K562 (cell line): ENCODE measurements at regions not wholly inside any gene's neighbourhood (a gene's known extent, or its start where the extent isn't known, plus 50 kb on each side); places are given as distances from the start of the nearest gene placed in this dataset.

Source experiments
- EHMT2 ChIP-seq: fragments of 450-650 bp; IDR thresholded peaks from 2 replicates; pipeline ENCODE4 v1.6.1; 2018; ENCODE audit warnings: antibody characterized with exemption
- ESRRB ChIP-seq: fragments of 250-450 bp; sonication (Bioruptor Pico); IDR thresholded peaks from 2 replicates; pipeline ENCODE4 v1.5.0; 2020; ENCODE audit warnings: mild to moderate bottlenecking, moderate library complexity, borderline replicate concordance
- FOXM1 ChIP-seq, 2 experiments: fragments of 450-650 bp in 1 of 2; sonication (generic) in 1 of 2; formaldehyde crosslinking in 1 of 2; IDR thresholded peaks; 2 replicates each; pipeline versions ENCODE4 v1.6.1 to v1.9.0; 2017 to 2022; ENCODE audit warnings: low read depth in 2 of 2, mild to moderate bottlenecking in 2 of 2, missing genetic modification reagents in 1 of 2, moderate library complexity in 1 of 2
- FOXP1 ChIP-seq: sonication (generic); formaldehyde crosslinking; IDR thresholded peaks from 2 replicates; pipeline ENCODE4 v1.8.0; 2022; ENCODE audit warnings: mild to moderate bottlenecking, missing genetic modification reagents
- HMGN3 ChIP-seq: IDR thresholded peaks from 2 replicates; pipeline ENCODE4 v1.6.1; 2011; ENCODE audit warnings: borderline replicate concordance, low read depth, mild to moderate bottlenecking, mixed read lengths, low read length; ENCODE audit not compliant: insufficient read length; ENCODE audit errors: extremely low read depth
- THAP7 ChIP-seq: fragments of 250-450 bp; sonication (Bioruptor Pico); IDR thresholded peaks from 2 replicates; pipeline ENCODE4 v1.5.0; 2021
- ZNF121 ChIP-seq: sonication (generic); formaldehyde crosslinking; conservative IDR thresholded peaks from 2 replicates; pipeline ENCODE4 v1.8.0; 2022; ENCODE audit warnings: missing genetic modification reagents
- ZNF124 ChIP-seq: sonication (generic); formaldehyde crosslinking; IDR thresholded peaks from 2 replicates; pipeline ENCODE4 v1.8.1; 2022; ENCODE audit warnings: missing genetic modification reagents
- ZNF134 ChIP-seq: fragments of 250-450 bp; sonication (Bioruptor Pico); conservative IDR thresholded peaks from 2 replicates; pipeline ENCODE4 v1.4.0; 2020
- ZNF165 ChIP-seq: fragments of 250-450 bp; sonication (Bioruptor Pico); IDR thresholded peaks from 2 replicates; pipeline ENCODE4 v1.4.0; 2020; ENCODE audit warnings: borderline replicate concordance
- ZNF740 ChIP-seq, 3 experiments: fragments of 200-800 bp in 1 of 3; sonication (Bioruptor generic) in 1 of 3; sonication (generic) in 1 of 3; formaldehyde crosslinking in 1 of 3; IDR thresholded peaks; 2 replicates each; pipeline versions ENCODE4 v1.6.1 to v1.8.0; 2016 to 2022; ENCODE audit warnings: mild to moderate bottlenecking in 2 of 3, missing compliant biosample characterization in 2 of 3, missing genetic modification characterization in 2 of 3, missing genetic modification reagents in 1 of 3
- ZNF79 ChIP-seq: fragments of 250-450 bp; sonication (Bioruptor Pico); IDR thresholded peaks from 2 replicates; pipeline ENCODE4 v1.4.0; 2020; ENCODE audit warnings: low read depth, mild to moderate bottlenecking, moderate library complexity
- TF ChIP-seq, protein P1 (sequence below): fragments of 450-650 bp; IDR thresholded peaks from one replicate; pipeline ENCODE4 v1.6.1; 2018; ENCODE audit warnings: mild to moderate bottlenecking, moderate library complexity; ENCODE audit not compliant: partially characterized antibody
- TF ChIP-seq, protein P2 (sequence below): fragments of 250-450 bp; sonication (Bioruptor Pico); IDR thresholded peaks from 2 replicates; pipeline ENCODE4 v1.4.0; 2020; ENCODE audit warnings: mild to moderate bottlenecking, moderate library complexity, borderline replicate concordance

- TF ChIP-seq ZNF740 (CRISPR knock-in tag; IDR thresholded peaks at IDR 0.05) (no peak), ZNF740 (tag; IDR thresholded peaks at IDR 0.05) (no peak), ZNF134 (CRISPR knock-in tag) (0 out of 2 replicates have a peak, but pooled peaks have one; percentile 15), FOXP1 (no peak), ESRRB (CRISPR knock-in tag) (no peak), FOXM1 (IDR thresholded peaks at IDR 0.05; ENCODE audit: low read depth) (no peak), FOXM1 (CRISPR knock-in tag; IDR thresholded peaks at IDR 0.05; ENCODE audit: low read depth) (no peak), ZNF124 (CRISPR knock-in tag) (no peak), ZNF165 (CRISPR knock-in tag) (0 out of 2 replicates have a peak, but pooled peaks have one; percentile 34), ZNF121 (CRISPR knock-in tag) (no peak), ZNF79 (CRISPR knock-in tag) (0 out of 2 replicates have a peak, but pooled peaks have one; percentile 16), HMGN3 (no peak), THAP7 (CRISPR knock-in tag) (no peak), EHMT2 (no peak)
- TF ChIP-seq, protein P1, sequence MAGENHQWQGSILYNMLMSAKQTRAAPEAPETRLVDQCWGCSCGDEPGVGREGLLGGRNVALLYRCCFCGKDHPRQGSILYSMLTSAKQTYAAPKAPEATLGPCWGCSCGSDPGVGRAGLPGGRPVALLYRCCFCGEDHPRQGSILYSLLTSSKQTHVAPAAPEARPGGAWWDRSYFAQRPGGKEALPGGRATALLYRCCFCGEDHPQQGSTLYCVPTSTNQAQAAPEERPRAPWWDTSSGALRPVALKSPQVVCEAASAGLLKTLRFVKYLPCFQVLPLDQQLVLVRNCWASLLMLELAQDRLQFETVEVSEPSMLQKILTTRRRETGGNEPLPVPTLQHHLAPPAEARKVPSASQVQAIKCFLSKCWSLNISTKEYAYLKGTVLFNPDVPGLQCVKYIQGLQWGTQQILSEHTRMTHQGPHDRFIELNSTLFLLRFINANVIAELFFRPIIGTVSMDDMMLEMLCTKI, result no peak
- TF ChIP-seq, protein P2, sequence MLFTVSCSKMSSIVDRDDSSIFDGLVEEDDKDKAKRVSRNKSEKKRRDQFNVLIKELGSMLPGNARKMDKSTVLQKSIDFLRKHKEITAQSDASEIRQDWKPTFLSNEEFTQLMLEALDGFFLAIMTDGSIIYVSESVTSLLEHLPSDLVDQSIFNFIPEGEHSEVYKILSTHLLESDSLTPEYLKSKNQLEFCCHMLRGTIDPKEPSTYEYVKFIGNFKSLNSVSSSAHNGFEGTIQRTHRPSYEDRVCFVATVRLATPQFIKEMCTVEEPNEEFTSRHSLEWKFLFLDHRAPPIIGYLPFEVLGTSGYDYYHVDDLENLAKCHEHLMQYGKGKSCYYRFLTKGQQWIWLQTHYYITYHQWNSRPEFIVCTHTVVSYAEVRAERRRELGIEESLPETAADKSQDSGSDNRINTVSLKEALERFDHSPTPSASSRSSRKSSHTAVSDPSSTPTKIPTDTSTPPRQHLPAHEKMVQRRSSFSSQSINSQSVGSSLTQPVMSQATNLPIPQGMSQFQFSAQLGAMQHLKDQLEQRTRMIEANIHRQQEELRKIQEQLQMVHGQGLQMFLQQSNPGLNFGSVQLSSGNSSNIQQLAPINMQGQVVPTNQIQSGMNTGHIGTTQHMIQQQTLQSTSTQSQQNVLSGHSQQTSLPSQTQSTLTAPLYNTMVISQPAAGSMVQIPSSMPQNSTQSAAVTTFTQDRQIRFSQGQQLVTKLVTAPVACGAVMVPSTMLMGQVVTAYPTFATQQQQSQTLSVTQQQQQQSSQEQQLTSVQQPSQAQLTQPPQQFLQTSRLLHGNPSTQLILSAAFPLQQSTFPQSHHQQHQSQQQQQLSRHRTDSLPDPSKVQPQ, result 0 out of 2 replicates have a peak, but pooled peaks have one; percentile 35
- TF ChIP-seq, all 486 proteins: peak for 44
Observed at GRCh38 chr7:106345421-106346166, 60.8 kb upstream of the NAMPT start (continued).
